H9 (cell line): ENCODE measurements at regions not wholly inside any gene's neighbourhood (a gene's known extent, or its start where the extent isn't known, plus 50 kb on each side); places are given as distances from the start of the nearest gene placed in this dataset.

Experiments used
- DNase-seq: peaks from one replicate; pipeline ENCODE4 v3.0.0-alpha.2; 2017
- H2AFZ ChIP-seq: one replicate; pipeline ENCODE4 v1.6.1; 2013; ENCODE audit warnings: mild to moderate bottlenecking, low read length, control low read depth, moderate library complexity
- H2AK5ac ChIP-seq: 2 replicates; pipeline ENCODE4 v1.6.1; 2013; ENCODE audit warnings: low read length, control low read depth, mixed read lengths; ENCODE audit not compliant: insufficient read length
- H2BK120ac ChIP-seq: one replicate; pipeline ENCODE4 v1.6.1; 2013; ENCODE audit warnings: low read depth, mild to moderate bottlenecking, low read length, control low read depth, inconsistent platforms; ENCODE audit not compliant: poor library complexity, severe bottlenecking
- H2BK12ac ChIP-seq: 2 replicates; pipeline ENCODE4 v1.6.1; 2013; ENCODE audit warnings: low read length, control low read depth, mixed read lengths, low read depth; ENCODE audit not compliant: insufficient read length
- H2BK15ac ChIP-seq: 2 replicates; pipeline ENCODE4 v1.6.1; 2013; ENCODE audit warnings: low read depth, low read length, control low read depth
- H2BK20ac ChIP-seq: one replicate; pipeline ENCODE4 v1.6.1; 2013; ENCODE audit warnings: low read depth, mild to moderate bottlenecking, low read length, control low read depth, inconsistent platforms; ENCODE audit not compliant: poor library complexity, severe bottlenecking
- H2BK5ac ChIP-seq: 2 replicates; pipeline ENCODE4 v1.6.1; 2013; ENCODE audit warnings: low read length, control low read depth, mixed read lengths; ENCODE audit not compliant: insufficient read length
- H3K14ac ChIP-seq: 2 replicates; pipeline ENCODE4 v1.6.1; 2013; ENCODE audit warnings: low read length, control low read depth; ENCODE audit not compliant: insufficient read depth
- H3K18ac ChIP-seq: 2 replicates; pipeline ENCODE4 v1.6.1; 2013; ENCODE audit warnings: low read depth, mild to moderate bottlenecking, mixed read lengths, low read length, control low read depth; ENCODE audit not compliant: insufficient read length
- H3K23ac ChIP-seq: 2 replicates; pipeline ENCODE4 v1.6.1; 2013; ENCODE audit warnings: low read length, control low read depth, mixed read lengths, low read depth; ENCODE audit not compliant: insufficient read length
- H3K23me2 ChIP-seq: 2 replicates; pipeline ENCODE4 v1.6.1; 2013; ENCODE audit warnings: low read depth, mild to moderate bottlenecking, mixed read lengths, low read length, control low read depth; ENCODE audit not compliant: insufficient read length, poor library complexity, severe bottlenecking
- H3K27ac ChIP-seq: 2 replicates; pipeline ENCODE4 v1.5.1; 2013; ENCODE audit warnings: low read length, control low read depth, mixed read lengths, low read depth; ENCODE audit not compliant: insufficient read length
- H3K27me3 ChIP-seq: 2 replicates; pipeline ENCODE4 v1.6.1; 2013; ENCODE audit warnings: low read length, control low read depth, inconsistent platforms; ENCODE audit not compliant: insufficient read depth
- H3K4ac ChIP-seq: 2 replicates; pipeline ENCODE4 v1.6.1; 2013; ENCODE audit warnings: low read depth, mild to moderate bottlenecking, control low read depth, inconsistent platforms, low read length, moderate library complexity
- H3K4me1 ChIP-seq: 2 replicates; pipeline ENCODE4 v1.6.1; 2013; ENCODE audit warnings: low read length, control low read depth, inconsistent platforms; ENCODE audit not compliant: insufficient read depth
- H3K4me2 ChIP-seq: 2 replicates; pipeline ENCODE4 v1.6.1; 2013; ENCODE audit warnings: low read length, control low read depth, mixed read lengths; ENCODE audit not compliant: insufficient read length, insufficient read depth
- H3K56ac ChIP-seq: 2 replicates; pipeline ENCODE4 v1.6.1; 2013; ENCODE audit warnings: low read depth, mild to moderate bottlenecking, mixed read lengths, low read length, control low read depth; ENCODE audit not compliant: insufficient read length
- H3K79me1 ChIP-seq: 2 replicates; pipeline ENCODE4 v1.6.1; 2013; ENCODE audit warnings: low read depth, mild to moderate bottlenecking, moderate library complexity, low read length, control low read depth, inconsistent platforms; ENCODE audit not compliant: insufficient read depth, poor library complexity, severe bottlenecking
- H3K79me2 ChIP-seq: 2 replicates; pipeline ENCODE4 v1.6.1; 2013; ENCODE audit warnings: low read length, control low read depth, inconsistent platforms; ENCODE audit not compliant: insufficient read depth
- H3K9ac ChIP-seq: 2 replicates; pipeline ENCODE4 v1.6.1; 2013; ENCODE audit warnings: low read length, control low read depth, mixed read lengths; ENCODE audit not compliant: insufficient read length; ENCODE audit errors: extremely low read depth
- H3K9me3 ChIP-seq: one replicate; pipeline ENCODE4 v1.6.1; 2013; ENCODE audit warnings: low read depth, low read length, inconsistent platforms; ENCODE audit not compliant: control insufficient read depth
- H3T11ph ChIP-seq: one replicate; pipeline ENCODE4 v1.6.1; 2013; ENCODE audit warnings: mild to moderate bottlenecking, low read length, control low read depth, inconsistent platforms
- H4K20me1 ChIP-seq: one replicate; pipeline ENCODE4 v1.6.1; 2013; ENCODE audit not compliant: control insufficient read depth, insufficient read length, insufficient read depth
- H4K5ac ChIP-seq: 2 replicates; pipeline ENCODE4 v1.6.1; 2013; ENCODE audit warnings: low read depth, mild to moderate bottlenecking, mixed read lengths, low read length, control low read depth; ENCODE audit not compliant: insufficient read length
- H4K8ac ChIP-seq: replicated peaks from 2 replicates; pipeline ENCODE4 v1.6.1; 2013; ENCODE audit warnings: low read length, control low read depth, mixed read lengths, low read depth; ENCODE audit not compliant: insufficient read length
- H4K91ac ChIP-seq: 2 replicates; pipeline ENCODE4 v1.6.1; 2013; ENCODE audit warnings: low read depth, mild to moderate bottlenecking, moderate library complexity, mixed read lengths, low read length, control low read depth; ENCODE audit not compliant: insufficient read length
- H3K27ac Mint-ChIP-seq, 3 experiments: 2 replicates in 2 of 3; 3 replicates in 1 of 3; pipeline ENCODE4 v1.8.0; 2020 to 2021; ENCODE audit warnings: mixed read lengths in 3 of 3, mild to moderate bottlenecking in 1 of 3, moderate library complexity in 1 of 3
- H3K27me3 Mint-ChIP-seq: 2 replicates; pipeline ENCODE4 v1.8.0; 2021; ENCODE audit warnings: low read depth, mild to moderate bottlenecking, moderate library complexity, mixed read lengths
- H3K36me3 Mint-ChIP-seq, 3 experiments: 2 replicates in 2 of 3; 3 replicates in 1 of 3; pipeline ENCODE4 v1.8.0; 2020 to 2021; ENCODE audit warnings: low read depth in 3 of 3, mixed read lengths in 3 of 3; ENCODE audit not compliant: insufficient read depth in 1 of 3
- H3K4me1 Mint-ChIP-seq, 2 experiments: 2 replicates each; pipeline ENCODE4 v1.8.0; 2020; ENCODE audit warnings: mixed read lengths in 2 of 2
- H3K4me3 Mint-ChIP-seq, 2 experiments: 2 replicates in 1 of 2; 3 replicates in 1 of 2; pipeline ENCODE4 v1.8.0; 2020 to 2021; ENCODE audit warnings: mild to moderate bottlenecking in 2 of 2, mixed read lengths in 2 of 2, moderate library complexity in 1 of 2
- H3K9me3 Mint-ChIP-seq, 2 experiments: 2 replicates in 1 of 2; 3 replicates in 1 of 2; pipeline ENCODE4 v1.8.0; 2020; ENCODE audit warnings: mild to moderate bottlenecking in 2 of 2, mixed read lengths in 2 of 2, moderate library complexity in 1 of 2
- WGBS: extraction: QIAGEN DNeasy Blood & Tissue Kit; methylation state at CpG from one replicate; pipeline ENCODE4 v1.1.7; 2013; ENCODE audit warnings: missing lambda C conversion rate, low lambda C conversion rate, mixed read lengths; ENCODE audit not compliant: insufficient read length; ENCODE audit errors: extremely low coverage; 5-methylcytosine and 5-hydroxymethylcytosine counted together
- TF ChIP-seq, protein P1 (sequence below): fragments of 200-600 bp; sonication (generic); conservative IDR thresholded peaks from 3 replicates; pipeline ENCODE4 v1.8.0; 2021; ENCODE audit warnings: antibody characterized with exemption, mild to moderate bottlenecking

DNA sequence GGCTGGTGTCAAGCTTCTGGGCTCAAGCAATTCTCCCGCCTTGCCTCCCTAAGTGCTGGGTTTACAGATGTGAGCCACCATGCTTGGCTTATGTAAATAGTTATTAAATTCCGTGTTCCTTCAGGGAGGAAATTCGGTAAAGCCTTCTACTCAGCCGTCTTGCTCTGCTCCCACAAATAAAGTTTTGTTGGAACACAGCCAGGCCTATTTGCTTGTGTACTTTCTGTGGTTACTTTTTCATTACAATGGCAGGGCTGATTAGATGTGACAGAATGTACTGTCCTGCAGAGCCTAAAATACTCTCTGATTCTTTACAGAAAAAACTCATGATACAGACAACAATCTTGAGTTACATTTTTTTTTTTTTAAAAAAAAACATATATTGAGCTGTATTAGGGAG, 68.8 kb upstream of the TACR1 start:
- no peak overlapping the region for H3K27ac Mint-ChIP-seq
- Histone ChIP-seq H3K9ac (no peak overlapping the region), H2BK20ac (no peak overlapping the region), H2BK15ac (no peak overlapping the region), H3K23me2 (no peaks in the 10 kb centered on the region), H3K4me1 (no peaks in the 10 kb centered on the region), H4K5ac (no peak overlapping the region), H3K18ac (no peak overlapping the region), H3K56ac (no peak overlapping the region), H3K27ac (no peak overlapping the region), H2BK120ac (no peak overlapping the region), H3K27me3 (no peaks in the 10 kb centered on the region), H2AFZ (no peak overlapping the region), H3K9me3 (no peaks in the 10 kb centered on the region), H3K4me2 (no peak overlapping the region), H2BK12ac (no peak overlapping the region), H4K20me1 (no peaks in the 10 kb centered on the region), H2BK5ac (no peak overlapping the region), H3K79me2 (no peaks in the 10 kb centered on the region), H3T11ph (no peak overlapping the region), H3K4ac (no peak overlapping the region), H3K14ac (no peak overlapping the region), H4K91ac (no peak overlapping the region), H3K79me1 (no peaks in the 10 kb centered on the region), H3K23ac (no peak overlapping the region), H4K8ac (no peak overlapping the region), H2AK5ac (no peak overlapping the region)
- no peak overlapping the region for H3K4me3 Mint-ChIP-seq
- H3K36me3 Mint-ChIP-seq, result no peaks in the 10 kb centered on the region
- no peak for DNase-seq
- TF ChIP-seq, protein P1, sequence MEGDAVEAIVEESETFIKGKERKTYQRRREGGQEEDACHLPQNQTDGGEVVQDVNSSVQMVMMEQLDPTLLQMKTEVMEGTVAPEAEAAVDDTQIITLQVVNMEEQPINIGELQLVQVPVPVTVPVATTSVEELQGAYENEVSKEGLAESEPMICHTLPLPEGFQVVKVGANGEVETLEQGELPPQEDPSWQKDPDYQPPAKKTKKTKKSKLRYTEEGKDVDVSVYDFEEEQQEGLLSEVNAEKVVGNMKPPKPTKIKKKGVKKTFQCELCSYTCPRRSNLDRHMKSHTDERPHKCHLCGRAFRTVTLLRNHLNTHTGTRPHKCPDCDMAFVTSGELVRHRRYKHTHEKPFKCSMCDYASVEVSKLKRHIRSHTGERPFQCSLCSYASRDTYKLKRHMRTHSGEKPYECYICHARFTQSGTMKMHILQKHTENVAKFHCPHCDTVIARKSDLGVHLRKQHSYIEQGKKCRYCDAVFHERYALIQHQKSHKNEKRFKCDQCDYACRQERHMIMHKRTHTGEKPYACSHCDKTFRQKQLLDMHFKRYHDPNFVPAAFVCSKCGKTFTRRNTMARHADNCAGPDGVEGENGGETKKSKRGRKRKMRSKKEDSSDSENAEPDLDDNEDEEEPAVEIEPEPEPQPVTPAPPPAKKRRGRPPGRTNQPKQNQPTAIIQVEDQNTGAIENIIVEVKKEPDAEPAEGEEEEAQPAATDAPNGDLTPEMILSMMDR, result no peak
- H3K27me3 Mint-ChIP-seq, result no peaks in the 10 kb centered on the region; the same call in 1 of the 2 replicates
- H3K9me3 Mint-ChIP-seq, result no peaks in the 10 kb centered on the region; a peak in 1 of 5 replicates
- H3K4me1 Mint-ChIP-seq, result no peaks in the 10 kb centered on the region
- WGBS, result no CpG with 5 or more reads among the region's 4 CpGs
